ENCODE measurements at regions not wholly inside any gene's neighbourhood (a gene's known extent, or its start where the extent isn't known, plus 50 kb on each side); places are given as distances from the start of the nearest gene placed in this dataset.

GRCh38 chr7:46680147-46680546 is 759.1 kb upstream of the IGFBP3 start:
- no peak for TF ChIP-seq USF2 (IDR thresholded peaks at IDR 0.05; ENCODE audit: low read length)
- no peak for TF ChIP-seq YY1 (IDR thresholded peaks at IDR 0.05; ENCODE audit: low read depth, low read length)

All from H1 (cell line).